HCT116 (cell line): ENCODE measurements at regions not wholly inside any gene's neighbourhood (a gene's known extent, or its start where the extent isn't known, plus 50 kb on each side); places are given as distances from the start of the nearest gene placed in this dataset.

Experiments used
- ATAC-seq: fragments of 200-7000 bp; cut with Tn5 transposase; 2 replicates; pipeline ENCODE4 v1.9.1; 2020; ENCODE audit warnings: mild to moderate bottlenecking, moderate library complexity
- BruUV-seq: library from RNA; stranded (reverse); fragments of 400-500 nt; replicated peaks from 2 replicates; lab custom pipeline; 2021; lab: Mats Ljungman, UMichigan
- CTCF ChIA-PET: fragments of 300-600 bp; sonication (Branson Sonifier 250); formaldehyde crosslinking; loops from one replicate; lab custom pipeline; 2021; ENCODE audit warnings: antibody characterized with exemption; lab: Charles Lee
- POLR2A ChIA-PET: fragments of 300-600, 350-600 bp; sonication (Branson Sonifier 250); formaldehyde crosslinking; loops from one replicate; lab custom pipeline; 2021; ENCODE audit warnings: antibody characterized with exemption; lab: Charles Lee
- RAD21 ChIA-PET, 2 experiments: fragments of 300-600 bp; sonication (Branson Sonifier 250); formaldehyde crosslinking; loops; one replicate each; lab custom pipeline; 2023; ENCODE audit warnings: low total read pairs in 2 of 2; ENCODE audit not compliant: uncharacterized antibody in 2 of 2, unreplicated experiment in 2 of 2, low non-redundant PET in 1 of 2; lab: Charles Lee
- DNase-seq: peaks from one replicate; pipeline ENCODE4 v3.0.0-alpha.2; 2010; ENCODE audit warnings: low read depth, low spot score
- H2AFZ ChIP-seq: fragments of 200-600 bp; shearing (Covaris generic), sonication (generic); 2 replicates; pipeline ENCODE4 v1.6.1; 2017; ENCODE audit warnings: low read depth, mixed run types, mixed read lengths, antibody characterized with exemption, low read length; ENCODE audit not compliant: poor library complexity, severe bottlenecking
- H3K27ac ChIP-seq: 2 replicates; pipeline ENCODE4 v1.5.1; 2012; ENCODE audit warnings: low read depth, low read length
- H3K27me3 ChIP-seq: fragments of 200-600 bp; sonication (generic); 2 replicates; pipeline ENCODE4 v1.6.1; 2016; ENCODE audit warnings: mixed run types, low read length, mixed read lengths; ENCODE audit not compliant: insufficient read depth
- H3K36me3 ChIP-seq, 2 experiments: fragments of 200-500 bp in 1 of 2; fragments of 200-600 bp in 1 of 2; sonication (Bioruptor generic) in 1 of 2; sonication (generic) in 1 of 2; 2 replicates each; pipeline versions ENCODE4 v1.5.1 to v1.6.1; 2014 to 2016; ENCODE audit warnings: low read length in 2 of 2, inconsistent platforms in 1 of 2, mixed read lengths in 1 of 2, mixed run types in 1 of 2; ENCODE audit not compliant: insufficient read depth in 2 of 2, control insufficient read depth in 1 of 2
- H3K4me1 ChIP-seq, 2 experiments: fragments of 200-600 bp in 1 of 2; sonication (generic) in 1 of 2; 2 replicates each; pipeline versions ENCODE4 v1.5.1 to v1.6.1; 2012 to 2017; ENCODE audit warnings: low read length in 2 of 2, inconsistent platforms in 1 of 2, mild to moderate bottlenecking in 1 of 2, mixed read lengths in 1 of 2, mixed run types in 1 of 2, moderate library complexity in 1 of 2; ENCODE audit not compliant: insufficient read depth in 2 of 2, control insufficient read depth in 1 of 2
- H3K4me2 ChIP-seq: fragments of 200-600 bp; sonication (generic); 2 replicates; pipeline ENCODE4 v1.6.1; 2017; ENCODE audit warnings: mixed run types, low read length, mixed read lengths
- H3K4me3 ChIP-seq, 2 experiments: fragments of 200-600 bp in 1 of 2; sonication (generic) in 1 of 2; replicated peaks in 1 of 2; 2 replicates each; pipeline ENCODE4 v1.5.1; 2011 to 2016; ENCODE audit warnings: low read length in 2 of 2, control low read depth in 1 of 2, low read depth in 1 of 2, mild to moderate bottlenecking in 1 of 2, mixed read lengths in 1 of 2, mixed run types in 1 of 2
- H3K79me2 ChIP-seq: fragments of 200-600 bp; sonication (generic); 2 replicates; pipeline ENCODE4 v1.6.1; 2017; ENCODE audit warnings: mild to moderate bottlenecking, mixed run types, low read length, moderate library complexity, mixed read lengths; ENCODE audit not compliant: insufficient read depth
- H3K9ac ChIP-seq: fragments of 200-600 bp; sonication (generic); 2 replicates; pipeline ENCODE4 v1.6.1; 2016; ENCODE audit warnings: low read length, mixed read lengths
- H3K9me2 ChIP-seq: fragments of 200-600 bp; sonication (generic), shearing (Covaris generic); 2 replicates; pipeline ENCODE4 v1.6.1; 2017; ENCODE audit warnings: mixed run types, mild to moderate bottlenecking, moderate library complexity; ENCODE audit not compliant: insufficient read depth
- H3K9me3 ChIP-seq, 2 experiments: fragments of 200-500 bp in 1 of 2; fragments of 200-600 bp in 1 of 2; sonication (Bioruptor generic) in 1 of 2; sonication (generic) in 1 of 2; 2 replicates each; pipeline ENCODE4 v1.6.1; 2014 to 2017; ENCODE audit warnings: low read length in 2 of 2, mixed read lengths in 2 of 2, inconsistent platforms in 1 of 2, low read depth in 1 of 2, mild to moderate bottlenecking in 1 of 2, mixed run types in 1 of 2, moderate library complexity in 1 of 2; ENCODE audit not compliant: control insufficient read depth in 1 of 2, insufficient read depth in 1 of 2
- H4K20me1 ChIP-seq: fragments of 200-600 bp; sonication (generic), shearing (Covaris generic); 2 replicates; pipeline ENCODE4 v1.6.1; 2017; ENCODE audit warnings: mixed run types, mild to moderate bottlenecking, moderate library complexity; ENCODE audit not compliant: insufficient read depth
- CEBPB ChIP-seq: IDR thresholded peaks from 2 replicates; pipeline ENCODE4 v1.6.1; 2012; ENCODE audit warnings: low read depth
- EGR1 ChIP-seq: IDR thresholded peaks from 2 replicates; pipeline ENCODE4 v1.6.1; 2012; ENCODE audit warnings: low read depth
- FOSL1 ChIP-seq: IDR thresholded peaks from 2 replicates; pipeline ENCODE4 v1.6.1; 2012; ENCODE audit warnings: low read depth
- JUND ChIP-seq: IDR thresholded peaks from 2 replicates; pipeline ENCODE4 v1.6.1; 2012
- RAD21 ChIP-seq: IDR thresholded peaks from 2 replicates; pipeline ENCODE4 v1.6.1; 2012; ENCODE audit warnings: low read depth, mild to moderate bottlenecking
- SRF ChIP-seq: IDR thresholded peaks from 2 replicates; pipeline ENCODE4 v1.6.1; 2012; ENCODE audit warnings: low read depth
- ZFX ChIP-seq: fragments of 450-650 bp; IDR thresholded peaks from 2 replicates; pipeline ENCODE4 v1.6.1; 2017
- ZNF274 ChIP-seq: fragments of 200-500 bp; sonication (Bioruptor generic); IDR thresholded peaks from 2 replicates; pipeline ENCODE4 v1.6.1; 2014; ENCODE audit warnings: mild to moderate bottlenecking, low read depth, low read length, inconsistent platforms
- intact Hi-C: fragments of 100-400 bp; cut with micrococcal nuclease; formaldehyde crosslinking; loops from 2 replicates; pipeline ENCODE4 v1.10.0; 2022
- TF ChIP-seq, protein P1 (sequence below), 3 experiments: fragments of 200-600 bp in 1 of 3; sonication (generic) in 1 of 3; IDR thresholded peaks in 2 of 3; conservative IDR thresholded peaks in 1 of 3; 2 replicates each; pipeline ENCODE4 v1.5.1; 2012 to 2017; ENCODE audit warnings: low read depth in 2 of 3, low read length in 2 of 3, antibody characterized with exemption in 1 of 3, borderline replicate concordance in 1 of 3, control low read depth in 1 of 3, mild to moderate bottlenecking in 1 of 3, mixed read lengths in 1 of 3, mixed run types in 1 of 3, moderate library complexity in 1 of 3; ENCODE audit not compliant: insufficient read depth in 1 of 3
- TF ChIP-seq, protein P2 (sequence below): IDR thresholded peaks from 2 replicates; pipeline ENCODE4 v1.6.1; 2012

DNA sequence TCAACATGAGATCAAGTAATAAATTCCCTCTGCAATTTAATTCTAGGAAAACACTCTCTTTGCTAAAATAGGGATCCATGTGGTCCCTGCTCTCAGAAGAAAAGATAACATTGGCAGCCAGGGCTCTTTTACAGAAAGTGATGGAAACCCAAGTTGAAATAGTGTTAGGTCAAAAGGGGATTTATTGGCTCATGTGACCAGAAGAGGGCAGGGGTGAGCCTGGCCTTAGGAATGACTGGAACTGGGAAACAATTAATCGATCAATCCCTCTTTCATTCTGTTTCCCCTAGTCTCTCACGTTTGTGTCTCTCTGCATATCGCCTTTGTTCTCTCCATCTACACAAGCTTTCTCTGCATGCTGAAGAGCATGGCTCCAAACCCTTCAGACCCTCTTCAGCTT, 58.3 kb upstream of the ALDH1B1 start:
- peak; percentile 67 for ATAC-seq
- H3K4me1 ChIP-seq: peaks cover 0 to 13% of the 10 kb centered on the region in 2 experiments; a peak in 2 of 4 replicates
- RAD21 ChIA-PET: no interaction called here
- no peaks in the 10 kb centered on the region for H4K20me1 ChIP-seq
- no peak overlapping the region for H2AFZ ChIP-seq
- no TSS peak for BruUV-seq
- POLR2A ChIA-PET: no interaction called here
- H3K79me2 ChIP-seq: no peaks in the 10 kb centered on the region
- H3K27me3 ChIP-seq: no peaks in the 10 kb centered on the region
- no peak overlapping the region for H3K9ac ChIP-seq
- intact Hi-C loops: no loop called here
- CTCF ChIA-PET: no interaction called here
- no peaks in the 10 kb centered on the region for H3K9me2 ChIP-seq
- H3K9me3 ChIP-seq: no peaks in the 10 kb centered on the region
- no peak overlapping the region for H3K4me2 ChIP-seq
- H3K36me3 ChIP-seq: no peaks in the 10 kb centered on the region
- H3K4me3 ChIP-seq: no peak overlapping the region
- TF ChIP-seq, protein P1, sequence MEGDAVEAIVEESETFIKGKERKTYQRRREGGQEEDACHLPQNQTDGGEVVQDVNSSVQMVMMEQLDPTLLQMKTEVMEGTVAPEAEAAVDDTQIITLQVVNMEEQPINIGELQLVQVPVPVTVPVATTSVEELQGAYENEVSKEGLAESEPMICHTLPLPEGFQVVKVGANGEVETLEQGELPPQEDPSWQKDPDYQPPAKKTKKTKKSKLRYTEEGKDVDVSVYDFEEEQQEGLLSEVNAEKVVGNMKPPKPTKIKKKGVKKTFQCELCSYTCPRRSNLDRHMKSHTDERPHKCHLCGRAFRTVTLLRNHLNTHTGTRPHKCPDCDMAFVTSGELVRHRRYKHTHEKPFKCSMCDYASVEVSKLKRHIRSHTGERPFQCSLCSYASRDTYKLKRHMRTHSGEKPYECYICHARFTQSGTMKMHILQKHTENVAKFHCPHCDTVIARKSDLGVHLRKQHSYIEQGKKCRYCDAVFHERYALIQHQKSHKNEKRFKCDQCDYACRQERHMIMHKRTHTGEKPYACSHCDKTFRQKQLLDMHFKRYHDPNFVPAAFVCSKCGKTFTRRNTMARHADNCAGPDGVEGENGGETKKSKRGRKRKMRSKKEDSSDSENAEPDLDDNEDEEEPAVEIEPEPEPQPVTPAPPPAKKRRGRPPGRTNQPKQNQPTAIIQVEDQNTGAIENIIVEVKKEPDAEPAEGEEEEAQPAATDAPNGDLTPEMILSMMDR (IDR thresholded peaks at IDR 0.05 in 2 of 3, conservative IDR thresholded peaks at IDR 0.05 in 1 of 3; ENCODE audit: borderline replicate concordance in 1 of 3, insufficient read depth in 1 of 3, low read depth in 2 of 3, low read length in 2 of 3): peak in 2 of 3 experiments; percentile 43 to 46; a peak in 5 of 6 replicates
- TF ChIP-seq ZFX (no peak), RAD21 (peak; percentile 34)
- TF ChIP-seq, all 23 proteins: peak for 2
- H3K27ac ChIP-seq: no peak overlapping the region
- DNase-seq: no peak

DNA sequence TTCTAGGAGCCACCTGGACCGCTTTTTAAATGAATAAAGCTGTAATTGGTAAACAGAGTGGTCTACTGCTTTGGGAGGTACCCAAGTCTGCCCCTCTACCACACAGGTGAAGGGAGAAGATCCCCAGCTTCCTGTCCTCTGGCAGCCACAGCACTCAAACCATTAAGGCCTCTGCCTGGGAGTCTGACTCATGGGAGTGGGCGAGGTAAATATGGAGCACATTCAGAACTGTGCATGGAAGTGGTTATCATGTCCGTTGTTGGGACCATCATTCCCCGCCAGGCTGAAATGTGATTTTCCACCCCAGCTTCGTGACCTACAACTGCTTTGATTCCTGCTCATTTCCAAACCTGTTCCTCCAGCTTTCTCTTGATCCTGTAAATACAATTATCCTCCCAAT, 59.5 kb upstream of the ALDH1B1 start:
- H3K9me3 ChIP-seq: no peaks in the 10 kb centered on the region
- H3K4me1 ChIP-seq: peaks cover 0 to 7% of the 10 kb centered on the region in 2 experiments; a peak in 1 of 4 replicates
- H3K79me2 ChIP-seq: no peaks in the 10 kb centered on the region
- ATAC-seq (no peak), DNase-seq (no peak)
- no peak overlapping the region for H3K9ac ChIP-seq
- no peak overlapping the region for H3K4me2 ChIP-seq
- RAD21 ChIA-PET: no interaction called here
- intact Hi-C loops: no loop called here
- no peaks in the 10 kb centered on the region for H4K20me1 ChIP-seq
- H3K9me2 ChIP-seq: no peaks in the 10 kb centered on the region
- no TSS peak for BruUV-seq
- H3K27me3 ChIP-seq: no peaks in the 10 kb centered on the region
- H3K36me3 ChIP-seq: no peaks in the 10 kb centered on the region
- no peak overlapping the region for H3K27ac ChIP-seq
- TF ChIP-seq JUND: no peak
- no peak for TF ChIP-seq RAD21
- TF ChIP-seq CEBPB: no peak
- TF ChIP-seq FOSL1: no peak
- TF ChIP-seq, protein P2, sequence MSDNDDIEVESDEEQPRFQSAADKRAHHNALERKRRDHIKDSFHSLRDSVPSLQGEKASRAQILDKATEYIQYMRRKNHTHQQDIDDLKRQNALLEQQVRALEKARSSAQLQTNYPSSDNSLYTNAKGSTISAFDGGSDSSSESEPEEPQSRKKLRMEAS: no peak
- TF ChIP-seq ZNF274: no peak
- no peak for TF ChIP-seq EGR1
- no peak for TF ChIP-seq ZFX
- TF ChIP-seq SRF: no peak
- CTCF ChIA-PET: no interaction called here
- H2AFZ ChIP-seq: no peak overlapping the region
- POLR2A ChIA-PET: no interaction called here
- no peak overlapping the region for H3K4me3 ChIP-seq
